PC-9 (cell line): ENCODE measurements at regions not wholly inside any gene's neighbourhood (a gene's known extent, or its start where the extent isn't known, plus 50 kb on each side); places are given as distances from the start of the nearest gene placed in this dataset.

ENCODE experiments used
- EZH2 ChIP-seq: fragments of 200-600 bp; sonication (generic); IDR thresholded peaks from 2 replicates; pipeline ENCODE4 v1.8.0; 2017; ENCODE audit warnings: antibody characterized with exemption, low read depth
- TF ChIP-seq, protein P1 (sequence below): fragments of 200-600 bp; sonication (generic); conservative IDR thresholded peaks from 2 replicates; pipeline ENCODE4 v1.6.1; 2017; ENCODE audit warnings: mixed run types, antibody characterized with exemption, mild to moderate bottlenecking, moderate library complexity

- TF ChIP-seq, protein P1, sequence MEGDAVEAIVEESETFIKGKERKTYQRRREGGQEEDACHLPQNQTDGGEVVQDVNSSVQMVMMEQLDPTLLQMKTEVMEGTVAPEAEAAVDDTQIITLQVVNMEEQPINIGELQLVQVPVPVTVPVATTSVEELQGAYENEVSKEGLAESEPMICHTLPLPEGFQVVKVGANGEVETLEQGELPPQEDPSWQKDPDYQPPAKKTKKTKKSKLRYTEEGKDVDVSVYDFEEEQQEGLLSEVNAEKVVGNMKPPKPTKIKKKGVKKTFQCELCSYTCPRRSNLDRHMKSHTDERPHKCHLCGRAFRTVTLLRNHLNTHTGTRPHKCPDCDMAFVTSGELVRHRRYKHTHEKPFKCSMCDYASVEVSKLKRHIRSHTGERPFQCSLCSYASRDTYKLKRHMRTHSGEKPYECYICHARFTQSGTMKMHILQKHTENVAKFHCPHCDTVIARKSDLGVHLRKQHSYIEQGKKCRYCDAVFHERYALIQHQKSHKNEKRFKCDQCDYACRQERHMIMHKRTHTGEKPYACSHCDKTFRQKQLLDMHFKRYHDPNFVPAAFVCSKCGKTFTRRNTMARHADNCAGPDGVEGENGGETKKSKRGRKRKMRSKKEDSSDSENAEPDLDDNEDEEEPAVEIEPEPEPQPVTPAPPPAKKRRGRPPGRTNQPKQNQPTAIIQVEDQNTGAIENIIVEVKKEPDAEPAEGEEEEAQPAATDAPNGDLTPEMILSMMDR, result no peak
- no peak for TF ChIP-seq EZH2
Observed at GRCh38 chr3:174784206-174784934, 74.8 kb upstream of the NAALADL2 start.
